Suprapubic skin (tissue), 4 donors: ENCODE measurements at regions not wholly inside any gene's neighbourhood (a gene's known extent, or its start where the extent isn't known, plus 50 kb on each side); places are given as distances from the start of the nearest gene placed in this dataset.

Source experiments
- DNase-seq, 2 donors: peaks; one replicate each; pipeline ENCODE4 v3.0.0-alpha.2; 2019; ENCODE audit warnings: low spot score in 2 of 2
- H3K27ac ChIP-seq: fragments of 200-600 bp; sonication (generic); one replicate; pipeline ENCODE4 v1.5.1; 2019
- H3K27me3 ChIP-seq: fragments of 200-600 bp; sonication (generic); one replicate; pipeline ENCODE4 v1.5.1; 2019
- H3K36me3 ChIP-seq: fragments of 200-600 bp; sonication (generic); one replicate; pipeline ENCODE4 v1.5.1; 2019
- H3K4me1 ChIP-seq: fragments of 200-600 bp; sonication (generic); one replicate; pipeline ENCODE4 v1.5.1; 2019
- H3K4me3 ChIP-seq: fragments of 200-600 bp; sonication (generic); one replicate; pipeline ENCODE4 v1.5.1; 2019; ENCODE audit warnings: mild to moderate bottlenecking
- H3K9me3 ChIP-seq: fragments of 200-600 bp; sonication (generic); one replicate; pipeline ENCODE4 v1.5.1; 2019
- CTCF ChIP-seq, 2 donors: fragments of 200-600 bp in 1 of 2; fragments of 450-650 bp in 1 of 2; sonication (generic) in 1 of 2; IDR thresholded peaks; one replicate each; pipeline ENCODE4 v1.5.1; 2016 to 2019; ENCODE audit warnings: antibody characterized with exemption in 2 of 2, mild to moderate bottlenecking in 1 of 2, moderate library complexity in 1 of 2
- EP300 ChIP-seq: sonication (generic); formaldehyde crosslinking; IDR thresholded peaks from one replicate; pipeline ENCODE4 v1.6.1; 2017; ENCODE audit warnings: antibody characterized with exemption
- POLR2A ChIP-seq, 2 donors: fragments of 450-650 bp; IDR thresholded peaks; one replicate each; pipeline ENCODE4 v1.6.1; 2017; ENCODE audit warnings: antibody characterized with exemption in 2 of 2, mild to moderate bottlenecking in 2 of 2, moderate library complexity in 2 of 2
- POLR2AphosphoS5 ChIP-seq, 3 donors: sonication (generic); formaldehyde crosslinking; IDR thresholded peaks; one replicate each; pipeline ENCODE4 v1.6.1; 2017; ENCODE audit warnings: antibody characterized with exemption in 3 of 3
- WGBS: methylation state at CpG from one replicate; pipeline ENCODE4 v1.1.5; 2018; 5-methylcytosine and 5-hydroxymethylcytosine counted together

GRCh38 chr12:24561882-24562770 lies 386.8 kb downstream of the BCAT1 start:
- peaks cover 23% of the 10 kb centered on the region for H3K4me1 ChIP-seq
- H3K27ac ChIP-seq, result peak overlapping the region; percentile 84
- no peaks in the 10 kb centered on the region for H3K27me3 ChIP-seq
- H3K9me3 ChIP-seq, result no peaks in the 10 kb centered on the region
- H3K36me3 ChIP-seq, result no peaks in the 10 kb centered on the region
- WGBS, result 0% methylated on average over 11 of the region's 76 CpGs
- peak; percentile 78 to 83 for DNase-seq
- H3K4me3 ChIP-seq, result peak overlapping the region; percentile 67
- TF ChIP-seq POLR2A (IDR thresholded peaks at IDR 0.05), result no peak
- TF ChIP-seq EP300, result no peak
- TF ChIP-seq CTCF (IDR thresholded peaks at IDR 0.05), result no peak
- TF ChIP-seq POLR2AphosphoS5 (IDR thresholded peaks at IDR 0.05), result no peak

- WGBS, result under 1% methylated on average over 15 of the region's 15 CpGs
- Histone ChIP-seq H3K9me3 (no peaks in the 10 kb centered on the region), H3K27ac (peak overlapping the region; percentile 84), H3K36me3 (no peaks in the 10 kb centered on the region), H3K4me1 (peaks cover 23% of the 10 kb centered on the region), H3K27me3 (no peaks in the 10 kb centered on the region), H3K4me3 (peak overlapping the region; percentile 67)
- TF ChIP-seq POLR2AphosphoS5 (IDR thresholded peaks at IDR 0.05) (no peak), CTCF (IDR thresholded peaks at IDR 0.05) (no peak), EP300 (no peak), POLR2A (IDR thresholded peaks at IDR 0.05) (no peak)
- no peak for DNase-seq
Observed at GRCh38 chr12:24561411-24561871, 387.5 kb downstream of the BCAT1 start.

GRCh38 chr12:24560831-24561271 lies 388.1 kb downstream of the BCAT1 start:
- Histone ChIP-seq H3K4me3 (peak overlapping the region; percentile 67), H3K27me3 (no peaks in the 10 kb centered on the region), H3K9me3 (no peaks in the 10 kb centered on the region), H3K27ac (peak overlapping the region; percentile 66), H3K4me1 (peaks cover 23% of the 10 kb centered on the region), H3K36me3 (no peaks in the 10 kb centered on the region)
- no peak for DNase-seq
- 23% methylated on average over 2 of the region's 2 CpGs for WGBS
- no peak for TF ChIP-seq POLR2AphosphoS5 (IDR thresholded peaks at IDR 0.05)
- TF ChIP-seq EP300, result no peak
- TF ChIP-seq POLR2A (IDR thresholded peaks at IDR 0.05), result no peak
- no peak for TF ChIP-seq CTCF (IDR thresholded peaks at IDR 0.05)

GRCh38 chr12:24560192-24560775 lies 388.6 kb downstream of the BCAT1 start:
- H3K36me3 ChIP-seq, result no peaks in the 10 kb centered on the region
- DNase-seq, result no peak
- peaks cover 23% of the 10 kb centered on the region for H3K4me1 ChIP-seq
- WGBS, result 31% methylated on average over 2 of the region's 2 CpGs
- TF ChIP-seq EP300 (no peak), CTCF (IDR thresholded peaks at IDR 0.05) (no peak), POLR2A (IDR thresholded peaks at IDR 0.05) (no peak), POLR2AphosphoS5 (IDR thresholded peaks at IDR 0.05) (no peak)
- no peaks in the 10 kb centered on the region for H3K9me3 ChIP-seq
- H3K27me3 ChIP-seq, result no peaks in the 10 kb centered on the region
- H3K27ac ChIP-seq, result peak overlapping the region; percentile 66
- H3K4me3 ChIP-seq, result peak overlapping the region; percentile 67

- TF ChIP-seq EP300 (no peak), POLR2AphosphoS5 (IDR thresholded peaks at IDR 0.05) (no peak), CTCF (IDR thresholded peaks at IDR 0.05) (no peak), POLR2A (IDR thresholded peaks at IDR 0.05) (no peak)
- Histone ChIP-seq H3K4me3 (no peak overlapping the region), H3K27me3 (no peaks in the 10 kb centered on the region), H3K27ac (no peak overlapping the region), H3K4me1 (peaks cover 11% of the 10 kb centered on the region), H3K9me3 (no peaks in the 10 kb centered on the region), H3K36me3 (no peaks in the 10 kb centered on the region)
- no peak for DNase-seq
- 82% methylated on average over 1 of the region's 1 CpG for WGBS
Observed at GRCh38 chr12:24557738-24558137, 391.2 kb downstream of the BCAT1 start.
